Endothelial cell of umbilical vein (primary cell): ENCODE measurements at regions not wholly inside any gene's neighbourhood (a gene's known extent, or its start where the extent isn't known, plus 50 kb on each side); places are given as distances from the start of the nearest gene placed in this dataset.

ENCODE experiments used
- BruUV-seq: library from RNA; stranded (reverse); fragments of 400-500 nt; replicated peaks from 2 replicates; lab custom pipeline; 2021; lab: Mats Ljungman, UMichigan
- CTCF ChIA-PET: fragments of 300-600, 350-600 bp; sonication (Branson Sonifier 250); formaldehyde crosslinking; loops from one replicate; lab custom pipeline; 2021; ENCODE audit warnings: antibody characterized with exemption, inconsistent platforms; lab: Charles Lee
- POLR2A ChIA-PET: fragments of 300-600, 350-600 bp; sonication (Branson Sonifier 250); formaldehyde crosslinking; loops from one replicate; lab custom pipeline; 2021; ENCODE audit warnings: antibody characterized with exemption, inconsistent platforms; lab: Charles Lee
- DNase-seq: peaks from one replicate; pipeline ENCODE4 v3.0.0-alpha.2; 2011; ENCODE audit warnings: low read depth, low spot score
- FAIRE-seq: peaks from 2 replicates; lab custom pipeline; 2011; peaks lifted over from hg19 to GRCh38; lab: Jason Lieb, UNC
- H2AFZ ChIP-seq: 2 replicates; pipeline ENCODE4 v1.6.0; 2012; ENCODE audit warnings: low read depth, low read length, control low read depth, inconsistent platforms
- H3K27ac ChIP-seq: 2 replicates; pipeline ENCODE4 v1.5.1; 2011; ENCODE audit warnings: low read depth, mild to moderate bottlenecking, control low read depth, low read length, moderate library complexity; ENCODE audit not compliant: insufficient read depth
- H3K27me3 ChIP-seq, 2 experiments: 2 replicates each; pipeline versions ENCODE4 v1.6.0 to v1.6.1; 2011; ENCODE audit warnings: low read length in 2 of 2, mixed read lengths in 1 of 2; ENCODE audit not compliant: control insufficient read depth in 2 of 2, insufficient read depth in 2 of 2
- H3K36me3 ChIP-seq, 2 experiments: 2 replicates in 1 of 2; 3 replicates in 1 of 2; pipeline ENCODE4 v1.5.1; 2011; ENCODE audit warnings: low read length in 2 of 2, mild to moderate bottlenecking in 1 of 2, moderate library complexity in 1 of 2; ENCODE audit not compliant: control insufficient read depth in 2 of 2, insufficient read depth in 2 of 2; ENCODE audit errors: extremely low read depth in 1 of 2
- H3K4me1 ChIP-seq: 3 replicates; pipeline ENCODE4 v1.5.1; 2011; ENCODE audit warnings: mild to moderate bottlenecking, low read length; ENCODE audit not compliant: control insufficient read depth, insufficient read depth; ENCODE audit errors: extremely low read depth
- H3K4me2 ChIP-seq: 2 replicates; pipeline ENCODE4 v1.6.1; 2011; ENCODE audit warnings: low read length, control low read depth, mixed read lengths; ENCODE audit not compliant: insufficient read depth
- H3K4me3 ChIP-seq, 3 experiments: fragments of 200-600 bp in 1 of 3; sonication (generic), shearing (Covaris generic) in 1 of 3; replicated peaks in 1 of 3; 2 replicates each; pipeline ENCODE4 v1.5.1; 2011 to 2016; ENCODE audit warnings: control low read depth in 3 of 3, low read length in 3 of 3, mild to moderate bottlenecking in 2 of 3, inconsistent platforms in 1 of 3, low read depth in 1 of 3, moderate library complexity in 1 of 3; ENCODE audit not compliant: insufficient read depth in 1 of 3
- H3K79me2 ChIP-seq: 2 replicates; pipeline ENCODE4 v1.6.0; 2012; ENCODE audit warnings: low read length, inconsistent platforms; ENCODE audit not compliant: control insufficient read depth, insufficient read depth
- H3K9ac ChIP-seq: replicated peaks from 2 replicates; pipeline ENCODE3; 2011; ENCODE audit warnings: low read length, control low read depth; ENCODE audit not compliant: insufficient read depth; ENCODE audit errors: extremely low read depth
- H3K9me1 ChIP-seq: replicated peaks from 3 replicates; pipeline ENCODE4 v1.6.0; 2011; ENCODE audit warnings: mild to moderate bottlenecking, low read length; ENCODE audit not compliant: control insufficient read depth, insufficient read depth; ENCODE audit errors: extremely low read depth
- H3K9me3 ChIP-seq: replicated peaks from 2 replicates; pipeline ENCODE4 v1.5.1; 2012; ENCODE audit warnings: low read length, inconsistent platforms; ENCODE audit not compliant: control insufficient read depth, insufficient read depth
- H4K20me1 ChIP-seq: replicated peaks from 2 replicates; pipeline ENCODE3; 2011; ENCODE audit warnings: mild to moderate bottlenecking, low read length; ENCODE audit not compliant: control insufficient read depth, insufficient read depth; ENCODE audit errors: extremely low read depth
- CTCF ChIP-seq, 2 donors: IDR thresholded peaks; 1 replicate in 1 of 2; 2 replicates in 1 of 2; pipeline ENCODE4 v1.5.1; 2011; ENCODE audit warnings: low read length in 2 of 2, mild to moderate bottlenecking in 2 of 2, moderate library complexity in 2 of 2, control low read depth in 1 of 2, inconsistent platforms in 1 of 2, low read depth in 1 of 2; ENCODE audit not compliant: insufficient read depth in 1 of 2; ENCODE audit errors: extremely low read depth in 1 of 2
- EZH2 ChIP-seq: IDR thresholded peaks from 2 replicates; pipeline ENCODE4 v1.6.1; 2012; ENCODE audit warnings: borderline replicate concordance, low read depth, mild to moderate bottlenecking, moderate library complexity, low read length, inconsistent platforms; ENCODE audit not compliant: severe bottlenecking
- FOS ChIP-seq: IDR thresholded peaks from 2 replicates; pipeline ENCODE4 v1.6.1; 2011; ENCODE audit warnings: mild to moderate bottlenecking, low read length, moderate library complexity, borderline replicate concordance; ENCODE audit not compliant: insufficient read depth
- GATA2 ChIP-seq: IDR thresholded peaks from 2 replicates; pipeline ENCODE4 v1.7.0; 2011; ENCODE audit warnings: low read depth, mild to moderate bottlenecking, moderate library complexity, mixed read lengths, low read length; ENCODE audit not compliant: insufficient read length, insufficient read depth
- JUN ChIP-seq: IDR thresholded peaks from 2 replicates; pipeline ENCODE4 v1.6.1; 2011; ENCODE audit warnings: borderline replicate concordance, low read depth; ENCODE audit not compliant: insufficient read length, insufficient read depth
- MAX ChIP-seq: IDR thresholded peaks from 2 replicates; pipeline ENCODE4 v1.6.1; 2011; ENCODE audit not compliant: insufficient read depth, insufficient read length
- MYC ChIP-seq: IDR thresholded peaks from one replicate; pipeline ENCODE4 v1.6.1; 2011; ENCODE audit warnings: mild to moderate bottlenecking, low read depth, low read length
- POLR2A ChIP-seq: IDR thresholded peaks from 2 replicates; pipeline ENCODE4 v1.6.1; 2012; ENCODE audit warnings: low read depth, mild to moderate bottlenecking, control low read depth, low read length
- POLR2AphosphoS5 ChIP-seq: IDR thresholded peaks from 2 replicates; pipeline ENCODE4 v1.6.1; 2012; ENCODE audit warnings: low read depth, mild to moderate bottlenecking, control low read depth, low read length, moderate library complexity; ENCODE audit not compliant: insufficient read depth
- dilution Hi-C: fragments of 300-500 bp; cut with MboI; formaldehyde crosslinking; loops from one replicate; pipeline ENCODE4 v1.15.0; 2019; ENCODE audit warnings: low sequenced_read_pairs; ENCODE audit not compliant: extremely low pct_ligation_motif_present
- intact Hi-C: fragments of 100-400 bp; cut with micrococcal nuclease; formaldehyde crosslinking; loops from one replicate; pipeline ENCODE4 v1.10.0; 2022

GRCh38 chr7:47095946-47096345 lies 486.0 kb downstream of the TNS3 start:
- no peak overlapping the region for H3K27ac ChIP-seq
- no peak for TF ChIP-seq CTCF (IDR thresholded peaks at IDR 0.05; ENCODE audit: extremely low read depth in 1 of 2, insufficient read depth in 1 of 2, low read depth in 1 of 2, low read length in 2 of 2)
- TF ChIP-seq POLR2AphosphoS5, result no peak
- no peak for TF ChIP-seq MYC
- TF ChIP-seq FOS, result no peak
- TF ChIP-seq JUN, result no peak
- no peak for TF ChIP-seq MAX
- TF ChIP-seq EZH2, result no peak
- TF ChIP-seq POLR2A, result no peak
- TF ChIP-seq GATA2, result no peak
- H3K9ac ChIP-seq, result no peak overlapping the region
- ChIA-PET POLR2A (no interaction called here), CTCF (no interaction called here)
- H3K36me3 ChIP-seq, result no peaks in the 10 kb centered on the region
- no peak for DNase-seq
- no peak overlapping the region for H3K4me2 ChIP-seq
- H3K4me3 ChIP-seq, result no peak overlapping the region
- BruUV-seq, result no TSS peak
- no peak overlapping the region for H2AFZ ChIP-seq
- H3K27me3 ChIP-seq, result peaks cover 0 to 5% of the 10 kb centered on the region in 2 experiments
- no peaks in the 10 kb centered on the region for H4K20me1 ChIP-seq
- H3K9me3 ChIP-seq, result no peaks in the 10 kb centered on the region
- no peaks in the 10 kb centered on the region for H3K4me1 ChIP-seq
- dilution Hi-C loops (no loop called here), intact Hi-C loops (no loop called here)
- FAIRE-seq, result no peak
- H3K9me1 ChIP-seq, result no peaks in the 10 kb centered on the region
- H3K79me2 ChIP-seq, result no peaks in the 10 kb centered on the region
